Stimulated activated naive B cell treated with anti-CD40 and anti-IgM and Interleukin-4, amounts not matched to agents 10 μg/mL and 1 μg/mL and 100 μg/mL, for 72 hours (primary cell): ENCODE measurements at regions not wholly inside any gene's neighbourhood (a gene's known extent, or its start where the extent isn't known, plus 50 kb on each side); places are given as distances from the start of the nearest gene placed in this dataset.

Experiments used
- ATAC-seq, 2 donors: fragments of 150-1000 bp; cut with Tn5 transposase; replicated peaks; 2 replicates each; pipeline ENCODE4 v1.10.0; 2021; ENCODE audit warnings: moderate library complexity in 1 of 2
- DNase-seq: peaks from one replicate; pipeline ENCODE4 v3.0.0; 2021
- H3K27ac Mint-ChIP-seq: one replicate; pipeline ENCODE4 v1.8.0; 2022; ENCODE audit warnings: mild to moderate bottlenecking, mixed read lengths
- H3K27me3 Mint-ChIP-seq, 2 donors: one replicate each; pipeline ENCODE4 v1.8.0; 2022; ENCODE audit warnings: mixed read lengths in 2 of 2
- H3K36me3 Mint-ChIP-seq, 2 donors: one replicate each; pipeline ENCODE4 v1.8.0; 2022; ENCODE audit warnings: mixed read lengths in 2 of 2, mild to moderate bottlenecking in 1 of 2
- H3K4me1 Mint-ChIP-seq, 2 donors: one replicate each; pipeline ENCODE4 v1.8.0; 2022; ENCODE audit warnings: mixed read lengths in 2 of 2, mild to moderate bottlenecking in 1 of 2
- H3K4me3 Mint-ChIP-seq, 2 donors: one replicate each; pipeline ENCODE4 v1.8.0; 2022; ENCODE audit warnings: mild to moderate bottlenecking in 2 of 2, mixed read lengths in 2 of 2, moderate library complexity in 1 of 2
- H3K9me3 Mint-ChIP-seq, 2 donors: one replicate each; pipeline ENCODE4 v1.8.0; 2022; ENCODE audit warnings: mixed read lengths in 2 of 2, mild to moderate bottlenecking in 1 of 2

- Mint-ChIP-seq H3K36me3 (no peaks in the 10 kb centered on the region), H3K4me1 (no peaks in the 10 kb centered on the region), H3K4me3 (no peak overlapping the region), H3K9me3 (peaks cover 0 to 2% of the 10 kb centered on the region in 2 donors), H3K27me3 (no peaks in the 10 kb centered on the region), H3K27ac (no peak overlapping the region)
- ATAC-seq: no peak
- DNase-seq: no peak
Observed at GRCh38 chr3:54003136-54003535, 111.5 kb upstream of the SELENOK start.

GRCh38 chr3:53999725-54000124 lies 108.1 kb upstream of the SELENOK start:
- Mint-ChIP-seq H3K27me3 (peaks cover 4 to 6% of the 10 kb centered on the region in 2 donors), H3K4me1 (no peaks in the 10 kb centered on the region), H3K4me3 (no peak overlapping the region), H3K27ac (no peak overlapping the region), H3K36me3 (no peaks in the 10 kb centered on the region), H3K9me3 (no peaks in the 10 kb centered on the region)
- DNase-seq: no peak
- ATAC-seq: no peak

GRCh38 chr3:53998980-53999379 lies 107.3 kb upstream of the SELENOK start:
- Mint-ChIP-seq H3K4me3 (no peak overlapping the region), H3K4me1 (no peaks in the 10 kb centered on the region), H3K27me3 (peaks cover 4 to 6% of the 10 kb centered on the region in 2 donors), H3K36me3 (no peaks in the 10 kb centered on the region), H3K9me3 (no peaks in the 10 kb centered on the region), H3K27ac (no peak overlapping the region)
- ATAC-seq (no peak), DNase-seq (no peak)

- DNase-seq (no peak), ATAC-seq (no peak)
- H3K9me3 Mint-ChIP-seq: no peaks in the 10 kb centered on the region
- no peaks in the 10 kb centered on the region for H3K4me1 Mint-ChIP-seq
- peaks cover 4 to 6% of the 10 kb centered on the region in 2 donors for H3K27me3 Mint-ChIP-seq
- H3K36me3 Mint-ChIP-seq: no peaks in the 10 kb centered on the region
- H3K27ac Mint-ChIP-seq: no peak overlapping the region
- no peak overlapping the region for H3K4me3 Mint-ChIP-seq
Observed at GRCh38 chr3:53997476-53997875, 105.8 kb upstream of the SELENOK start.

GRCh38 chr3:53996141-53996874 lies 104.6 kb upstream of the SELENOK start:
- no peak overlapping the region for H3K27ac Mint-ChIP-seq
- DNase-seq (no peak), ATAC-seq (no peak)
- no peaks in the 10 kb centered on the region for H3K36me3 Mint-ChIP-seq
- no peaks in the 10 kb centered on the region for H3K4me1 Mint-ChIP-seq
- H3K4me3 Mint-ChIP-seq: no peak overlapping the region
- H3K27me3 Mint-ChIP-seq: peaks cover 6 to 10% of the 10 kb centered on the region in 2 donors
- peaks cover 3 to 7% of the 10 kb centered on the region in 2 donors for H3K9me3 Mint-ChIP-seq

DNA sequence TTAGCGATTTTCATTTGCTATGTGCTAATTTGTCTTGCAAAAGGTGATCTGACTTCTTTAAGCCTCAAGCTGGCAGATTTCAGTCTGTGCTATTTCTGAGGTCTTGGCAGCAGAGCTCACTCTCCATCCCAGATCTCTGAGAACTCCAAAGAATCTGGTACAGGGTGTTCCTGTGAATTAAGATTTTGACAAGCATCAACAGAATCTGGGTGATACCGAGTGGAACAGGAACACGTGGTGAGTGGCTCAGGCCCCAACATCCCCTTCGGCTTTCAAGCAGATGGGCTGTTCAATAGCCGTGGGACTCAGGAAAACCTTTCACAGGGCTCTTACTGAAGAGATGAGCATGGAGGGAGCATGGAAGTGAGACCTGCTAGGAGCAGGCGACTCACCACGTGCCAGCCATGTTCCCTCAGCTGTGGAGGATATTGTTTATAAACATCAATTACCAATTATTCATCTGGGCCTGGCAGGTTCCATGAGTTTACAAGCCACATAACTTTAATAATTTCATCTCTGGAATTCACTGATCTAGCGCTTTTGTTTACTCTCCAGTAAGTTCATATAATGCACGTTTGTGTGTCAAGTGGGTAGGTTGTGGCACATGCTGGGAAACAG lies 103.4 kb upstream of the SELENOK start:
- Mint-ChIP-seq H3K27me3 (peaks cover 6 to 15% of the 10 kb centered on the region in 2 donors), H3K36me3 (no peaks in the 10 kb centered on the region), H3K4me3 (no peak overlapping the region), H3K4me1 (no peaks in the 10 kb centered on the region), H3K9me3 (peaks cover 3 to 7% of the 10 kb centered on the region in 2 donors), H3K27ac (no peak overlapping the region)
- ATAC-seq: no peak
- DNase-seq: no peak

- no peak for ATAC-seq
- H3K9me3 Mint-ChIP-seq: peaks cover 3 to 7% of the 10 kb centered on the region in 2 donors
Observed at GRCh38 chr3:53991240-53991639, 99.6 kb upstream of the SELENOK start.

GRCh38 chr3:53989946-53990345 lies 98.3 kb upstream of the SELENOK start:
- no peak overlapping the region for H3K4me3 Mint-ChIP-seq
- H3K27ac Mint-ChIP-seq: no peak overlapping the region
- no peak for ATAC-seq
- no peaks in the 10 kb centered on the region for H3K4me1 Mint-ChIP-seq
- peaks cover 3 to 7% of the 10 kb centered on the region in 2 donors for H3K9me3 Mint-ChIP-seq
- no peaks in the 10 kb centered on the region for H3K36me3 Mint-ChIP-seq
- H3K27me3 Mint-ChIP-seq: peaks cover 0 to 16% of the 10 kb centered on the region in 2 donors
- DNase-seq: no peak

More at GRCh38 chr3:53991240-53991639, 99.6 kb upstream of the SELENOK start:
- DNase-seq: no peak
- Mint-ChIP-seq H3K36me3 (no peaks in the 10 kb centered on the region), H3K4me1 (no peaks in the 10 kb centered on the region), H3K27ac (no peak overlapping the region), H3K27me3 (peaks cover 0 to 11% of the 10 kb centered on the region in 2 donors), H3K4me3 (no peak overlapping the region)

DNA sequence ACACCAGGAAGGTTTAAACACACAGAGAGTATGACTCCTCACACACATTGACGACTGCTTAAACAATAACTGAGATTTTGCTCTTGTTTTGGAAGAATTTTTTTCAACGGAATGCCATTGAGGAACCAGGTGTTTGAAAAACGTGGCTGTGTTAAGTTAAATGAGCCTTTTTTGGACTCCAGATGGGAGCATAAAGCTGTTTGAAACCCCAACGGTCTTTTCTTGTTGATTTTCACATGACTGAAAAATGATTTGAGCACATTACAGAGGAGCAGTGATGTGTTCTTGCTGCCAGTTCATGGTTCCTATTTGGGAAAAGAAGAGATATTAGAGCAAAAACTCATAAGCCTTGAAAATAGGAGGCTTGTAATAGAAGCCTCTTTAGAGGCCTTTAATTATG lies 97.8 kb upstream of the SELENOK start:
- no peaks in the 10 kb centered on the region for H3K4me1 Mint-ChIP-seq

DNA sequence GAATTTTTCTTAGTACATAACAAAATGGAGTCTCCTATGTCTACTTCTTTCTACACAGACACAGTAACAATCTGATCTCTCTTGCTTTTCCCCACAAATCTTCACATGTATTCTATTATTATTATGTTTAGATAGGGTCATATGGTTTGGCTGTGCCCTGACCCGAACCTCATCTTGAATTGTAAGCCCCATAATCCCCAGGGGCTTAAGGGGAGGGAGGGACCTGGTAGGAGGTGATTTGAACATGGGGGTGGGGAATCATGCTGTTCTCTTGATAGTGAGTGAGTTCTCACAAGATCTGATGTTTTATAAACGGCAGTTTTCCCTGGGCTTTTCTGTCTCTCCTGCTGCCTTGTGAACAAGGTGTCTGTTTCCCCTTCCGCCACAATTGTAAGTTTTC lies 86.7 kb upstream of the SELENOK start:
- ATAC-seq (no peak), DNase-seq (no peak)
- H3K4me1 Mint-ChIP-seq: no peaks in the 10 kb centered on the region
- H3K36me3 Mint-ChIP-seq: peaks cover 0 to 2% of the 10 kb centered on the region in 2 donors
- H3K27me3 Mint-ChIP-seq: peaks cover 10 to 18% of the 10 kb centered on the region in 2 donors
- H3K27ac Mint-ChIP-seq: no peak overlapping the region
- peaks cover 20% of the 10 kb centered on the region in 2 donors for H3K9me3 Mint-ChIP-seq
- H3K4me3 Mint-ChIP-seq: no peak overlapping the region

More for the DNA sequence above, 97.8 kb upstream of the SELENOK start:
- Mint-ChIP-seq H3K4me3 (no peak overlapping the region), H3K36me3 (no peaks in the 10 kb centered on the region), H3K9me3 (peaks cover 3 to 9% of the 10 kb centered on the region in 2 donors), H3K27me3 (peaks cover 0 to 16% of the 10 kb centered on the region in 2 donors), H3K27ac (no peak overlapping the region)
- ATAC-seq: no peak
- DNase-seq: no peak

- H3K4me1 Mint-ChIP-seq: no peaks in the 10 kb centered on the region
- peaks cover 0 to 2% of the 10 kb centered on the region in 2 donors for H3K36me3 Mint-ChIP-seq
- ATAC-seq (no peak), DNase-seq (no peak)
- H3K27ac Mint-ChIP-seq: no peak overlapping the region
- H3K4me3 Mint-ChIP-seq: no peak overlapping the region
- H3K9me3 Mint-ChIP-seq: peaks cover 26 to 36% of the 10 kb centered on the region in 2 donors
- peaks cover 10 to 20% of the 10 kb centered on the region in 2 donors for H3K27me3 Mint-ChIP-seq
Observed at GRCh38 chr3:53975382-53975781, 83.7 kb upstream of the SELENOK start.

GRCh38 chr3:53974324-53974723 lies 82.7 kb upstream of the SELENOK start:
- no peaks in the 10 kb centered on the region for H3K4me1 Mint-ChIP-seq
- ATAC-seq (no peak), DNase-seq (no peak)
- H3K36me3 Mint-ChIP-seq: no peaks in the 10 kb centered on the region
- peaks cover under 1 to 12% of the 10 kb centered on the region in 2 donors for H3K27me3 Mint-ChIP-seq
- peaks cover 26 to 34% of the 10 kb centered on the region in 2 donors for H3K9me3 Mint-ChIP-seq
- no peak overlapping the region for H3K27ac Mint-ChIP-seq
- no peak overlapping the region for H3K4me3 Mint-ChIP-seq

DNA sequence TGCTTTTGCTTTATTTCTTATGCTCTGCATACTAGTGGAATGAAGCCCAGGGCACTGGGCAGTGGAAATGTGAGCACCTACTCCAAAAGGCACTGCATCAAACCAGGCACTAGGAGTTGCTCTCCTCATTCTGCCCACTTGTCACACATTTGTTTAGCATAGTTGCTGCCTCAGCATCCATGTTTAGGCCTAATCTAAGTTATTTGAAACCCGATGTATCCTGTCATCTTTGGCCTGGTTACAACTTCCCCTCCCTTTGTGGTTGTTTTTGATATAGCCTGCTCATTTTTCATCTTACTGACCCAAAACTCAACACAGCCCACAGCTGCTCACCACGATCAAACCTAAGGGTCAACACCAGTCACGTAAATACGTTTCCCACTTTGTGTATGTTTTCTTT lies 82.2 kb upstream of the SELENOK start:
- DNase-seq (no peak), ATAC-seq (no peak)
- peaks cover 26 to 34% of the 10 kb centered on the region in 2 donors for H3K9me3 Mint-ChIP-seq
- H3K36me3 Mint-ChIP-seq: no peaks in the 10 kb centered on the region
- H3K4me1 Mint-ChIP-seq: no peaks in the 10 kb centered on the region
- H3K27ac Mint-ChIP-seq: no peak overlapping the region
- H3K27me3 Mint-ChIP-seq: peaks cover 0 to 11% of the 10 kb centered on the region in 2 donors
- H3K4me3 Mint-ChIP-seq: no peak overlapping the region

DNA sequence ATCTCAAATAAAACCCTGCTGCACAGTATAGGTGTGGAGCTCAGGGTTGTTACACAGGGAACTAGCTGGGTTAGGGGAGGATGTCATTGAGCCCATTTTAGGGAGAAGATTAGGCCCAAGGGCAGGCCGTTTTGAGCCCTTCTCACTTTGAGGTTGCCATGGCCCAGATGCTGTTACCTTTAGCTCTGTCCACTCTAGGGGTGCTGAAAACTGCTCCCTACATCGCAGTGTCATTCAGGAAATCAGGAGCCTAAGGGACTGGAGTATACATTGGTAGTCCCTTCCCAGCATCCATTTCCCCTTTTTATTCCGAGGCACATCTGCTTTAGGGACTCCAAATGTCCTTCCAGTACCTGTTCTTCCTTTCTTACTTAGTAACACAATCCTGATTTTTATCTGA lies 79.0 kb upstream of the SELENOK start:
- no peak for ATAC-seq
- peaks cover 0 to 7% of the 10 kb centered on the region in 2 donors for H3K27me3 Mint-ChIP-seq
- no peak overlapping the region for H3K27ac Mint-ChIP-seq
- no peaks in the 10 kb centered on the region for H3K36me3 Mint-ChIP-seq
- DNase-seq: no peak
- no peaks in the 10 kb centered on the region for H3K4me1 Mint-ChIP-seq
- no peak overlapping the region for H3K4me3 Mint-ChIP-seq
- H3K9me3 Mint-ChIP-seq: peaks cover 22 to 32% of the 10 kb centered on the region in 2 donors

DNA sequence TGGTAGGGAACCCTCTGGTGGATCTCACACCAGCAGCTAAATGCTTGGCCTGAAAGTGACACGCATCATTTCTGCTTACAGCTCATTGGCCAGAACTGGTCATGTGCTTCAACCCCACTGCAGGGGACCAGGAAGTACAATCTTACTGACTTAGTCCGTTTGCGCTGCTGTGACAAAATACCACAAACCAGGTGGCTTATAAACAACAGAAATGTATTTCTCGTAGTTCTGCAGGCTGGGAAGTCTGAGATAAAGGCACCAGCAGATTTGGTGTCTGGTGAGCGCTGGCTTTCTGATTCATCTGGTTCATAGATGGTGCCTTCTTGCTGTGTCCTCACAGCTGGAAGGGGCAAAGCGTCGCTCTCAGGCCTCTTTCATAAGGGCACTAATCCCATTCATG lies 77.4 kb upstream of the SELENOK start:
- peaks cover 17 to 24% of the 10 kb centered on the region in 2 donors for H3K9me3 Mint-ChIP-seq
- H3K27me3 Mint-ChIP-seq: peaks cover 0 to 4% of the 10 kb centered on the region in 2 donors
- no peaks in the 10 kb centered on the region for H3K4me1 Mint-ChIP-seq
- H3K27ac Mint-ChIP-seq: no peak overlapping the region
- H3K4me3 Mint-ChIP-seq: no peak overlapping the region
- no peaks in the 10 kb centered on the region for H3K36me3 Mint-ChIP-seq
- ATAC-seq: no peak
- DNase-seq: no peak
